ENCODE measurements at regions not wholly inside any gene's neighbourhood (a gene's known extent, or its start where the extent isn't known, plus 50 kb on each side); places are given as distances from the start of the nearest gene placed in this dataset.
"Not testable (repeated sequence)": the region's sequence is repeated elsewhere in the genome, so short reads cannot be mapped to it uniquely, and the experiment has no call there.

DNA sequence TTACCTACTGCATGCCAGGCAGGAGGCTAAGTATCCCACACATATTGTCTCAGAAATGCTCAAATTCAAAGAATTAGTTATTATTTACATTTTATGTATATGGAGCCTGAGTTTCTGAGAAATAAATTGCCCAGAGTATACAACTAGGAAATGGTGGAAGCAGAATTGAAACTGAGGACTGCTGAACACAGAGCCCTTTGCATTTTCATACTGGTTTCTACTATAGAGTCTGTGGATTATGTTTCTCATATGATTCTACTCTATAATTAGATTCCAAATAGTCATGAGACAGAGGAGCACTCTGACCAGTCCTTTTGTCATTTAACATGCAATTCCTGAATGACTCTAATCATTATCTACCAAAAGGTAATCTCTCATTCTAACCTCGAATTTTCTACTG, 254.3 kb downstream of the LMBRD1 start:
- no peak for DNase-seq
- in situ Hi-C loops (cut with HindIII; ENCODE audit: low pct_ligation_motif_present, low sequenced_read_pairs) = no loop called here
- H3K27ac ChIP-seq = no peak overlapping the region
- TF ChIP-seq CTCF (IDR thresholded peaks at IDR 0.05; ENCODE audit: low read depth, low read length, missing control alignments) = no peak
- H3K27me3 ChIP-seq (replicated peaks) = no peaks in the 10 kb centered on the region
- H3K36me3 ChIP-seq (replicated peaks) = no peaks in the 10 kb centered on the region
- no peak overlapping the region for H3K4me3 ChIP-seq (ENCODE audit: low read depth, low read length)

DNA sequence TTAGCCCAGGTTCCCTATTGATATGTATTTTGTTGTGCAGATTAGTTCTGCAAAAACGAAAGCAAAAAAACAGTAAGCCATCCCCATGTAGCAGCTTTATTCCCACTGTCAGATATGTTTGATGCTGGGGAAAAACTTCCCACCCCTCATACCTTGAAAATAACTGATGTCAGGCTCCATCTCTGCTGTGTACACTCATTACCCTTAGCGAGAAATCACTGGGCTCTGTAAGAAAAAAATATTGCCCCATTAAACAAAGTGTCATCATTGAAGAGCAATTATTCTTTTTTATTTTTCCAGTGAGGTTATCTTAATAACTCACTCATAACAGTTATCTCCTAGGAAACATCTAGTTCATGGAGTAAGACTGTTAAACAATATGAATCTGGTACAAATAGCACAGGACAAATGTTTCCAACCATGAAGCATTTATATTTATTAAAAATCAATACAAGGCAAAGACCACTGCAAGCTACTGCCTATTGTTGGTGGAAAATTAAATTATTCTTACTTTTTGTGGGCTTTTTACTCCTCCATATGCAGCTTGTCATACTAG, 268.8 kb downstream of the LMBRD1 start:
- Histone ChIP-seq H3K4me3 (ENCODE audit: low read depth, low read length) (no peak overlapping the region), H3K27me3 (replicated peaks) (no peaks in the 10 kb centered on the region), H3K27ac (no peak overlapping the region), H3K36me3 (replicated peaks) (no peaks in the 10 kb centered on the region)
- no peak for DNase-seq
- in situ Hi-C loops (cut with HindIII; ENCODE audit: low pct_ligation_motif_present, low sequenced_read_pairs) = no loop called here
- TF ChIP-seq CTCF (IDR thresholded peaks at IDR 0.05; ENCODE audit: low read depth, low read length, missing control alignments) = no peak

GRCh38 chr6:69515480-69515879, 281.3 kb downstream of the LMBRD1 start:
- DNase-seq; in situ Hi-C loops (cut with HindIII; ENCODE audit: low pct_ligation_motif_present, low sequenced_read_pairs); H3K4me3 ChIP-seq (ENCODE audit: low read depth, low read length); H3K36me3 ChIP-seq (replicated peaks); H3K27me3 ChIP-seq (replicated peaks); H3K27ac ChIP-seq: not testable (repeated sequence)

- no peaks in the 10 kb centered on the region for H3K27me3 ChIP-seq (replicated peaks)
- H3K36me3 ChIP-seq (replicated peaks) = no peaks in the 10 kb centered on the region
- TF ChIP-seq CTCF (IDR thresholded peaks at IDR 0.05; ENCODE audit: low read depth, low read length, missing control alignments) = no peak
- H3K27ac ChIP-seq = no peak overlapping the region
- no peak for DNase-seq
- H3K4me3 ChIP-seq (ENCODE audit: low read depth, low read length) = no peak overlapping the region
- in situ Hi-C loops (cut with HindIII; ENCODE audit: low pct_ligation_motif_present, low sequenced_read_pairs) = no loop called here
Observed at GRCh38 chr6:69494595-69494994, 302.2 kb downstream of the LMBRD1 start.

DNA sequence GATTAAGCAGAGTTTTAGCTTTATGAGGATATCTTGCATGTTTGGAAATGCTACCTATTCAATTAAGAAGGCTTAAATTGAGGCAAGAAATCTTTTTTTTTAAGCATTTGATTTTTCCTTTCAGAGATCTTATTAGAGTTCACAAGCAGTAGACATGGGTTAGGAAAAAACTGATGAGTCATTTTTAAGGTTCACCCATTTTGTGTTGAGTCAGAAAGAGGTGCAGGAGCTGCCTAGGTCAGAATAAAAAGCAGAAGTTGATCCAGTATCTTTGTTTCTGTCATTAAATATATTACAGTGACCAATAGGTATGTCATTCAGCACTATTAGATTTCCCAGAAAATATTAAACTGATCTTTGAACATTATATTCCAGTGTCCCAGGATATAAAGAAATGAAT, 306.8 kb downstream of the LMBRD1 start:
- in situ Hi-C loops (cut with HindIII; ENCODE audit: low pct_ligation_motif_present, low sequenced_read_pairs) = no loop called here

GRCh38 chr6:69487688-69488087, 309.1 kb downstream of the LMBRD1 start:
- in situ Hi-C loops (cut with HindIII; ENCODE audit: low pct_ligation_motif_present, low sequenced_read_pairs) = no loop called here
- Histone ChIP-seq H3K4me3 (ENCODE audit: low read depth, low read length) (no peak overlapping the region), H3K27me3 (replicated peaks) (no peaks in the 10 kb centered on the region), H3K27ac (no peak overlapping the region), H3K36me3 (replicated peaks) (no peaks in the 10 kb centered on the region)
- no peak for TF ChIP-seq CTCF (IDR thresholded peaks at IDR 0.05; ENCODE audit: low read depth, low read length, missing control alignments)
- no peak for DNase-seq

More for the DNA sequence above, 306.8 kb downstream of the LMBRD1 start:
- Histone ChIP-seq H3K36me3 (replicated peaks) (no peaks in the 10 kb centered on the region), H3K27ac (no peak overlapping the region), H3K4me3 (ENCODE audit: low read depth, low read length) (no peak overlapping the region), H3K27me3 (replicated peaks) (no peaks in the 10 kb centered on the region)
- DNase-seq = no peak
- no peak for TF ChIP-seq CTCF (IDR thresholded peaks at IDR 0.05; ENCODE audit: low read depth, low read length, missing control alignments)

Measured in brain microvascular endothelial cell (primary cell).